ENCODE measurements at regions not wholly inside any gene's neighbourhood (a gene's known extent, or its start where the extent isn't known, plus 50 kb on each side); places are given as distances from the start of the nearest gene placed in this dataset.

DNA sequence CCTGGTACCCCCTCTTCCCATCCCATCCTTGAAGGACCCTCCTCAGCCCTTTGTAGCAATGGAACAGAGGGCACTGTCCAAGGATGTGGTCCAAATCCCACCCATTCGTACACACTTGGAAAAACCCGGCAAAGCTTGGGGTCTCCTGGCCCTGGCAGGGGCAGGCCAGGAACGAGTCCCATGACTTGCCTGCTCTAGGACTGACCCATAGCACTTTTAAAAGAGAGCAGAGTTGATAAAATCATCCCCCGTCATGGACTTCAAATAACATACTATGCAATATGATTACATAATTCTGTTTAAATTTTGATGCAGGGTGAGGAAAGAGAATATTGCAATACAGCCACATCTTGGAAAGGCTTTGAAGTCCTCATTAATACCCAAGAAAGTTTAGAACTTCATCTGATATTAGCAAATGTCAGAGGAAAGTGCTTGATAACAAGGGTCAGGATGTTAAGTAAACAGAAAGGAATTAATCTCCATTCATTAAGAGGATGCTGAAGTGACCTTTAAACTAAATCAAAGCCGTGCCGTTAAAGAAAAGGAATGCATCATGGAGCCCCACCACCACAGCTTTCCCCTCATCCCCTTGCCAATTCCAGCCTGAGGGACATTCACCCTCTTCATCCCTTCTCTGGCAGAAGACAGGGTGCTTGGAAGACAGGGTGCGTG lies 60.7 kb upstream of the NXT1 start:
- no peaks in the 10 kb centered on the region for H3K36me3 ChIP-seq (ENCODE audit: insufficient read depth)
- no peak overlapping the region for H3K4me2 ChIP-seq
- no peak overlapping the region for H3K27ac ChIP-seq (ENCODE audit: low read depth)
- H3F3A ChIP-seq (replicated peaks; ENCODE audit: low read depth): no peaks in the 10 kb centered on the region
- H3K27me3 ChIP-seq (ENCODE audit: insufficient read depth): no peaks in the 10 kb centered on the region
- H3K9me3 Mint-ChIP-seq: no peaks in the 10 kb centered on the region; the same call in 2 of the 3 replicates
- H3K4me3 Mint-ChIP-seq: no peak overlapping the region
- no peak overlapping the region for H3K4me3 ChIP-seq
- no peaks in the 10 kb centered on the region for H3K79me2 ChIP-seq (replicated peaks; ENCODE audit: insufficient read depth)
- H3K4me1 Mint-ChIP-seq: no peaks in the 10 kb centered on the region; the same call in 2 of the 3 replicates
- no peak overlapping the region for H2AFZ ChIP-seq
- TF ChIP-seq, protein P1, sequence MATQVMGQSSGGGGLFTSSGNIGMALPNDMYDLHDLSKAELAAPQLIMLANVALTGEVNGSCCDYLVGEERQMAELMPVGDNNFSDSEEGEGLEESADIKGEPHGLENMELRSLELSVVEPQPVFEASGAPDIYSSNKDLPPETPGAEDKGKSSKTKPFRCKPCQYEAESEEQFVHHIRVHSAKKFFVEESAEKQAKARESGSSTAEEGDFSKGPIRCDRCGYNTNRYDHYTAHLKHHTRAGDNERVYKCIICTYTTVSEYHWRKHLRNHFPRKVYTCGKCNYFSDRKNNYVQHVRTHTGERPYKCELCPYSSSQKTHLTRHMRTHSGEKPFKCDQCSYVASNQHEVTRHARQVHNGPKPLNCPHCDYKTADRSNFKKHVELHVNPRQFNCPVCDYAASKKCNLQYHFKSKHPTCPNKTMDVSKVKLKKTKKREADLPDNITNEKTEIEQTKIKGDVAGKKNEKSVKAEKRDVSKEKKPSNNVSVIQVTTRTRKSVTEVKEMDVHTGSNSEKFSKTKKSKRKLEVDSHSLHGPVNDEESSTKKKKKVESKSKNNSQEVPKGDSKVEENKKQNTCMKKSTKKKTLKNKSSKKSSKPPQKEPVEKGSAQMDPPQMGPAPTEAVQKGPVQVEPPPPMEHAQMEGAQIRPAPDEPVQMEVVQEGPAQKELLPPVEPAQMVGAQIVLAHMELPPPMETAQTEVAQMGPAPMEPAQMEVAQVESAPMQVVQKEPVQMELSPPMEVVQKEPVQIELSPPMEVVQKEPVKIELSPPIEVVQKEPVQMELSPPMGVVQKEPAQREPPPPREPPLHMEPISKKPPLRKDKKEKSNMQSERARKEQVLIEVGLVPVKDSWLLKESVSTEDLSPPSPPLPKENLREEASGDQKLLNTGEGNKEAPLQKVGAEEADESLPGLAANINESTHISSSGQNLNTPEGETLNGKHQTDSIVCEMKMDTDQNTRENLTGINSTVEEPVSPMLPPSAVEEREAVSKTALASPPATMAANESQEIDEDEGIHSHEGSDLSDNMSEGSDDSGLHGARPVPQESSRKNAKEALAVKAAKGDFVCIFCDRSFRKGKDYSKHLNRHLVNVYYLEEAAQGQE (IDR thresholded peaks at IDR 0.05; ENCODE audit: unreplicated experiment): no peak
- TF ChIP-seq JUNB (IDR thresholded peaks at IDR 0.05; ENCODE audit: unreplicated experiment) (no peak), CREB1 (CRISPR knock-in tag; IDR thresholded peaks at IDR 0.05; ENCODE audit: low read depth) (no peak)
- H4K20me1 ChIP-seq (replicated peaks; ENCODE audit: insufficient read depth): no peaks in the 10 kb centered on the region
- H3K27ac Mint-ChIP-seq: no peak overlapping the region
- no peak for ATAC-seq
- no peak for DNase-seq (ENCODE audit: low spot score)
- H3K4me1 ChIP-seq (ENCODE audit: insufficient read depth): no peaks in the 10 kb centered on the region
- H3K27me3 Mint-ChIP-seq (ENCODE audit: insufficient read depth, low read depth, poor library complexity): peaks cover 10% of the 10 kb centered on the region
- no peaks in the 10 kb centered on the region for H3K36me3 Mint-ChIP-seq (ENCODE audit: low read depth)
- no peaks in the 10 kb centered on the region for H3K9me2 ChIP-seq (ENCODE audit: insufficient read depth)

DNA sequence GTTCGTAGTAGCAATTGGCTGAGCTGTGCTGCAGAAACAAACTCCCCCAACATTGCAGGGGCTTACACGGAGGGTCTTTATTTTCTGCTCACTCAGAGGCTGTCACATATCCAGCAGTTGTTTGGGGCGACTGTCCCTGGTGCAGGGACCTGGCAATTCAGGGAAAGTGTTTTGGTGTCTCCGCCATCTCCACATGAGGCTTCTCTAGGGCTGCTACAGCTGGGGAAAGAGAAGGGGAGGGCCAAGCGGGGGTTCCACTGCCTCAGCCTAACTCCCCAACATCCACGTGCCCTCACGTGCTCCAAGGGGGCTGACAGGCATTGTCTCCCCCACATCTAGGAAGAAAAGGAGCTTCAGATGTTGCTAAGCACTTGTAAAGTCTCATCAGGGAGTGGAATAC lies 61.3 kb upstream of the NXT1 start:
- Mint-ChIP-seq H3K27ac (no peak overlapping the region), H3K27me3 (ENCODE audit: insufficient read depth, low read depth, poor library complexity) (peaks cover 11% of the 10 kb centered on the region), H3K4me3 (no peak overlapping the region), H3K4me1 (no peaks in the 10 kb centered on the region; the same call in 2 of the 3 replicates), H3K9me3 (no peaks in the 10 kb centered on the region), H3K36me3 (ENCODE audit: low read depth) (no peaks in the 10 kb centered on the region)
- no peaks in the 10 kb centered on the region for H3K79me2 ChIP-seq (replicated peaks; ENCODE audit: insufficient read depth)
- H3K4me2 ChIP-seq: no peak overlapping the region
- H3K27me3 ChIP-seq (ENCODE audit: insufficient read depth): no peaks in the 10 kb centered on the region
- H3K36me3 ChIP-seq (ENCODE audit: insufficient read depth): no peaks in the 10 kb centered on the region
- no peaks in the 10 kb centered on the region for H4K20me1 ChIP-seq (replicated peaks; ENCODE audit: insufficient read depth)
- H3K9me2 ChIP-seq (ENCODE audit: insufficient read depth): no peaks in the 10 kb centered on the region
- H3F3A ChIP-seq (replicated peaks; ENCODE audit: low read depth): no peaks in the 10 kb centered on the region
- DNase-seq (ENCODE audit: low spot score) (no peak), ATAC-seq (no peak)
- no peak overlapping the region for H3K4me3 ChIP-seq
- no peak overlapping the region for H3K27ac ChIP-seq (ENCODE audit: low read depth)
- no peak overlapping the region for H2AFZ ChIP-seq
- no peaks in the 10 kb centered on the region for H3K4me1 ChIP-seq (ENCODE audit: insufficient read depth)
- TF ChIP-seq, protein P1 (IDR thresholded peaks at IDR 0.05; ENCODE audit: unreplicated experiment): no peak
- TF ChIP-seq EZH2phosphoT487 (IDR thresholded peaks at IDR 0.05; ENCODE audit: unreplicated experiment): no peak
- no peak for TF ChIP-seq NANOG (IDR thresholded peaks at IDR 0.05; ENCODE audit: borderline replicate concordance)
- TF ChIP-seq POLR2AphosphoS5 (IDR thresholded peaks at IDR 0.05; ENCODE audit: low read depth): no peak
- TF ChIP-seq EZH2 (IDR thresholded peaks at IDR 0.05; ENCODE audit: low read depth, unreplicated experiment): no peak
- no peak for TF ChIP-seq ZNF331 (CRISPR knock-in tag; IDR thresholded peaks at IDR 0.05; ENCODE audit: low read depth)
- no peak for TF ChIP-seq JUNB (IDR thresholded peaks at IDR 0.05; ENCODE audit: unreplicated experiment)
- TF ChIP-seq ZNF114 (CRISPR knock-in tag; IDR thresholded peaks at IDR 0.05): no peak
- TF ChIP-seq, protein P2, sequence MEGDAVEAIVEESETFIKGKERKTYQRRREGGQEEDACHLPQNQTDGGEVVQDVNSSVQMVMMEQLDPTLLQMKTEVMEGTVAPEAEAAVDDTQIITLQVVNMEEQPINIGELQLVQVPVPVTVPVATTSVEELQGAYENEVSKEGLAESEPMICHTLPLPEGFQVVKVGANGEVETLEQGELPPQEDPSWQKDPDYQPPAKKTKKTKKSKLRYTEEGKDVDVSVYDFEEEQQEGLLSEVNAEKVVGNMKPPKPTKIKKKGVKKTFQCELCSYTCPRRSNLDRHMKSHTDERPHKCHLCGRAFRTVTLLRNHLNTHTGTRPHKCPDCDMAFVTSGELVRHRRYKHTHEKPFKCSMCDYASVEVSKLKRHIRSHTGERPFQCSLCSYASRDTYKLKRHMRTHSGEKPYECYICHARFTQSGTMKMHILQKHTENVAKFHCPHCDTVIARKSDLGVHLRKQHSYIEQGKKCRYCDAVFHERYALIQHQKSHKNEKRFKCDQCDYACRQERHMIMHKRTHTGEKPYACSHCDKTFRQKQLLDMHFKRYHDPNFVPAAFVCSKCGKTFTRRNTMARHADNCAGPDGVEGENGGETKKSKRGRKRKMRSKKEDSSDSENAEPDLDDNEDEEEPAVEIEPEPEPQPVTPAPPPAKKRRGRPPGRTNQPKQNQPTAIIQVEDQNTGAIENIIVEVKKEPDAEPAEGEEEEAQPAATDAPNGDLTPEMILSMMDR (conservative IDR thresholded peaks at IDR 0.05; ENCODE audit: low read depth in 2 of 2): no peak
- no peak for TF ChIP-seq CREB1 (CRISPR knock-in tag; IDR thresholded peaks at IDR 0.05; ENCODE audit: low read depth)
- TF ChIP-seq STAT1 (IDR thresholded peaks at IDR 0.05; ENCODE audit: unreplicated experiment): no peak
- TF ChIP-seq, protein P3, sequence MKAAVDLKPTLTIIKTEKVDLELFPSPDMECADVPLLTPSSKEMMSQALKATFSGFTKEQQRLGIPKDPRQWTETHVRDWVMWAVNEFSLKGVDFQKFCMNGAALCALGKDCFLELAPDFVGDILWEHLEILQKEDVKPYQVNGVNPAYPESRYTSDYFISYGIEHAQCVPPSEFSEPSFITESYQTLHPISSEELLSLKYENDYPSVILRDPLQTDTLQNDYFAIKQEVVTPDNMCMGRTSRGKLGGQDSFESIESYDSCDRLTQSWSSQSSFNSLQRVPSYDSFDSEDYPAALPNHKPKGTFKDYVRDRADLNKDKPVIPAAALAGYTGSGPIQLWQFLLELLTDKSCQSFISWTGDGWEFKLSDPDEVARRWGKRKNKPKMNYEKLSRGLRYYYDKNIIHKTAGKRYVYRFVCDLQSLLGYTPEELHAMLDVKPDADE (IDR thresholded peaks at IDR 0.05): no peak
